ENCODE measurements at regions not wholly inside any gene's neighbourhood (a gene's known extent, or its start where the extent isn't known, plus 50 kb on each side); places are given as distances from the start of the nearest gene placed in this dataset.

DNA sequence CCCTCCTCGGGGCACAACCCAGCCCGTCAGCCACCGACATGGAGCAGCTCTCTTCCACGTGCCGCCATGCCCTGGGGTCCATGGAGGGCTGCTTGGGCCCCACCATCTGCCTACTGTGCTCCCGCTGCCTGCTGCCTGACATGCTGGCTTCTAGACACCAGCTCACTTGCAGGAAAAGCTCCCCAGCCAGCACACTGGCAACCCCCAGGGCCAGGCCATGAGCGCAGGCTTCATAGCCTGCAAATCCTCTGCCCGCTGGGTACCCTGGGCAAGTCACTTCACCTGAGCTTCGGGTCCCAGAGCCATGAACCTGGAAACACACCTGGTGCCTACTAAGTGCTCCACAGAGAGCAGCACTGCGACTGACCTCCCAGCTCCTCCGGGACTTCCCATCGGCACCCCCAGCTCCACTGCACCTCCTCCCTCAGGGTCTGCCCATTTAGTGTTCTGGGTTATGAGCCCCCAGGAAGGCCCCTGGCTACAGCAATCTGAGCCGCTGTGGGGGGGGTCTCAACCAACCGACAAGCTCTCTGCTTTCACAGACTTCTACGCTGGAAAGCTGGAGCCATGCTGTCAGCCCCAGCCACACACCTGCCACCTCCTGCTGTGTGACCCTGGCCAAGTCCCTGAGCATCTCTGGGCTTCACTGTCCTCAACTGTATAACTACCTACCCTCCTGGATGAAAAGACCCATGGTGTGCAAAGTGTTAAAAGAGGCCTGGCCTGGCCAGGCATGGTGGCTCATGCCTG is 139.2 kb downstream of the CRYBB2 start:
- no peak overlapping the region for H3K23ac ChIP-seq (ENCODE audit: insufficient read length)
- no peak overlapping the region for H4K5ac ChIP-seq (ENCODE audit: insufficient read length, low read depth, low read length)
- peaks cover 1 to 8% of the 10 kb centered on the region in 2 experiments for H4K20me1 ChIP-seq (replicated peaks in 1 of 2; ENCODE audit: control insufficient read depth in 1 of 2, insufficient read depth in 2 of 2, low read length in 2 of 2)
- H3K36me3 ChIP-seq (ENCODE audit: control insufficient read depth in 2 of 4, insufficient read depth in 4 of 4, low read length in 3 of 4) = peaks cover 0 to 12% (median 3%) of the 10 kb centered on the region in 4 experiments; a peak in 4 of 8 replicates
- no peaks in the 10 kb centered on the region for H3K23me2 ChIP-seq (ENCODE audit: low read depth, low read length)
- no peak overlapping the region for H3K4ac ChIP-seq (replicated peaks; ENCODE audit: insufficient read length, low read depth, low read length)
- H3K9me3 ChIP-seq (ENCODE audit: insufficient read depth in 2 of 2, low read depth in 1 of 2, low read length in 1 of 2) = no peaks in the 10 kb centered on the region
- H3K79me2 ChIP-seq (ENCODE audit: control insufficient read depth in 1 of 2, insufficient read depth in 2 of 2, low read length in 2 of 2) = no peaks in the 10 kb centered on the region
- H3K56ac ChIP-seq (replicated peaks; ENCODE audit: insufficient read length, low read depth, low read length) = no peak overlapping the region
- H3K9ac ChIP-seq (replicated peaks in 1 of 4; ENCODE audit: extremely low read depth in 1 of 4, low read depth in 3 of 4, low read length in 3 of 4) = no peak overlapping the region
- H2BK15ac ChIP-seq (ENCODE audit: low read length) = no peak overlapping the region
- H2BK20ac ChIP-seq (ENCODE audit: low read length) = no peak overlapping the region
- DNase-seq (ENCODE audit: low read depth in 1 of 2, low spot score in 2 of 2) (no peak), FAIRE-seq (no peak)
- H3K27me3 ChIP-seq (replicated peaks in 1 of 4; ENCODE audit: control insufficient read depth in 3 of 4, extremely low read depth in 1 of 4, insufficient read depth in 3 of 4, low read length in 3 of 4) = no peaks in the 10 kb centered on the region
- no peak overlapping the region for H2BK120ac ChIP-seq (replicated peaks; ENCODE audit: low read depth, low read length)
- WGBS, 2 experiments (ENCODE audit: extremely low coverage in 1 of 2, insufficient coverage in 1 of 2, insufficient read length in 1 of 2, insufficient replicate concordance in 2 of 2, low coverage in 1 of 2, low lambda C conversion rate in 2 of 2, missing lambda C conversion rate in 1 of 2) = 94% methylated on average over 15 of the region's 15 CpGs; no CpG with 5 or more reads in 1 of the 2 experiments
- no peak overlapping the region for H3K27ac ChIP-seq (ENCODE audit: low read depth, low read length)
- no peak overlapping the region for H4K8ac ChIP-seq (ENCODE audit: extremely low read depth, insufficient read depth, low read length)
- ChIA-PET CTCF (ENCODE audit: partially characterized antibody) (interaction anchor here (0.6 to 3.9 kb wide), 6 partner anchors 10 to 444 kb away, joined by 3 to 18 read pairs (median 4); no protein-coding TSS in a partner anchor), POLR2A (ENCODE audit: partially characterized antibody) (interaction anchor here (0.7 kb wide), 1 partner anchor 26 kb away, joined by 3 read pairs; no protein-coding TSS in a partner anchor)
- H2BK5ac ChIP-seq (ENCODE audit: low read depth, low read length) = no peak overlapping the region
- no peak overlapping the region for H3K18ac ChIP-seq (ENCODE audit: extremely low read depth, low read length)
- peaks cover 6% of the 10 kb centered on the region for H3K79me1 ChIP-seq (ENCODE audit: low read depth, low read length)
- H4K91ac ChIP-seq (replicated peaks; ENCODE audit: insufficient read length, low read length) = no peak overlapping the region
- H3K4me2 ChIP-seq (ENCODE audit: insufficient read depth in 1 of 2, low read depth in 2 of 2, low read length in 2 of 2) = no peak overlapping the region
- H3K14ac ChIP-seq (ENCODE audit: insufficient read length) = no peak overlapping the region
- H2AFZ ChIP-seq (ENCODE audit: low read length) = no peak overlapping the region
- no peaks in the 10 kb centered on the region for H3K4me1 ChIP-seq (replicated peaks in 1 of 4; ENCODE audit: control insufficient read depth in 3 of 4, insufficient read depth in 4 of 4, low read length in 3 of 4)
- no peak overlapping the region for H2BK12ac ChIP-seq (ENCODE audit: low read depth, low read length)
- TF ChIP-seq SIN3A (conservative IDR thresholded peaks at IDR 0.05 in 1 of 2, IDR thresholded peaks at IDR 0.05 in 1 of 2; ENCODE audit: low read depth in 1 of 2, low read length in 2 of 2) (no peak), TEAD4 (IDR thresholded peaks at IDR 0.05; ENCODE audit: low read depth, low read length) (no peak), SIX5 (IDR thresholded peaks at IDR 0.05; ENCODE audit: low read depth, low read length) (no peak)
- H3K4me3 ChIP-seq (ENCODE audit: extremely low read depth in 1 of 4, insufficient read depth in 2 of 4, low read depth in 3 of 4, low read length in 4 of 4) = no peak overlapping the region
- no peak overlapping the region for H2AK5ac ChIP-seq (ENCODE audit: low read depth, low read length)

All from H1 (cell line).